ENCODE measurements at regions not wholly inside any gene's neighbourhood (a gene's known extent, or its start where the extent isn't known, plus 50 kb on each side); places are given as distances from the start of the nearest gene placed in this dataset.

GRCh38 chr15:53840681-53841080 is 81.2 kb upstream of the WDR72 start:
- H3K79me2 ChIP-seq (ENCODE audit: control insufficient read depth, insufficient read depth, low read length): no peaks in the 10 kb centered on the region
- no peaks in the 10 kb centered on the region for H3K36me3 ChIP-seq (ENCODE audit: control insufficient read depth in 2 of 2, extremely low read depth in 1 of 2, insufficient read depth in 2 of 2, low read length in 2 of 2)
- H3K27me3 ChIP-seq (ENCODE audit: control insufficient read depth, extremely low read depth, insufficient read depth, low read length): no peaks in the 10 kb centered on the region
- no peaks in the 10 kb centered on the region for H4K20me1 ChIP-seq (ENCODE audit: control insufficient read depth, extremely low read depth, insufficient read depth, low read length)
- H3K4me3 ChIP-seq (ENCODE audit: control insufficient read depth in 2 of 3, extremely low read depth in 1 of 3, insufficient read depth in 2 of 3, low read depth in 1 of 3, low read length in 3 of 3): no peak overlapping the region
- FAIRE-seq: no peak
- no peak for DNase-seq (ENCODE audit: low read depth, low spot score)
- H3K4me2 ChIP-seq (ENCODE audit: control insufficient read depth, extremely low read depth, insufficient read depth, low read depth, low read length): no peak overlapping the region
- no peak overlapping the region for H3K27ac ChIP-seq (ENCODE audit: control insufficient read depth, insufficient read depth, low read length)
- no peaks in the 10 kb centered on the region for H3K4me1 ChIP-seq (ENCODE audit: control insufficient read depth, extremely low read depth, insufficient read depth, low read length)
- no peaks in the 10 kb centered on the region for H3K9me3 ChIP-seq (ENCODE audit: control insufficient read depth, low read depth, low read length)
- H2AFZ ChIP-seq (ENCODE audit: control insufficient read depth, low read length): no peak overlapping the region
- H3K9me1 ChIP-seq (ENCODE audit: control insufficient read depth, extremely low read depth, insufficient read depth, low read length): no peaks in the 10 kb centered on the region
- H3K9ac ChIP-seq (ENCODE audit: control insufficient read depth, extremely low read depth, insufficient read depth, low read length): no peak overlapping the region
- dilution Hi-C loops (cut with MboI; ENCODE audit: extremely low pct_ligation_motif_present, low sequenced_read_pairs): no loop called here
- no peak for TF ChIP-seq CTCF (optimal IDR thresholded peaks at IDR 0.05 in 1 of 3, IDR thresholded peaks at IDR 0.05 in 1 of 3, conservative IDR thresholded peaks at IDR 0.05 in 1 of 3; ENCODE audit: extremely low read depth in 1 of 3, insufficient read depth in 2 of 3, low read length in 3 of 3)
- no peak for TF ChIP-seq EZH2 (IDR thresholded peaks at IDR 0.05; ENCODE audit: low read length)

- Histone ChIP-seq H3K27ac (ENCODE audit: control insufficient read depth, insufficient read depth, low read length) (no peak overlapping the region), H3K79me2 (ENCODE audit: control insufficient read depth, insufficient read depth, low read length) (no peaks in the 10 kb centered on the region), H3K9ac (ENCODE audit: control insufficient read depth, extremely low read depth, insufficient read depth, low read length) (no peak overlapping the region), H3K36me3 (ENCODE audit: control insufficient read depth in 2 of 2, extremely low read depth in 1 of 2, insufficient read depth in 2 of 2, low read length in 2 of 2) (no peaks in the 10 kb centered on the region), H3K9me1 (ENCODE audit: control insufficient read depth, extremely low read depth, insufficient read depth, low read length) (no peaks in the 10 kb centered on the region), H3K4me2 (ENCODE audit: control insufficient read depth, extremely low read depth, insufficient read depth, low read depth, low read length) (no peak overlapping the region), H3K4me3 (ENCODE audit: control insufficient read depth in 2 of 3, extremely low read depth in 1 of 3, insufficient read depth in 2 of 3, low read depth in 1 of 3, low read length in 3 of 3) (no peak overlapping the region), H3K27me3 (ENCODE audit: control insufficient read depth, extremely low read depth, insufficient read depth, low read length) (no peaks in the 10 kb centered on the region), H2AFZ (ENCODE audit: control insufficient read depth, low read length) (no peak overlapping the region), H4K20me1 (ENCODE audit: control insufficient read depth, extremely low read depth, insufficient read depth, low read length) (no peaks in the 10 kb centered on the region), H3K4me1 (ENCODE audit: control insufficient read depth, extremely low read depth, insufficient read depth, low read length) (no peaks in the 10 kb centered on the region), H3K9me3 (ENCODE audit: control insufficient read depth, low read depth, low read length) (no peaks in the 10 kb centered on the region)
- FAIRE-seq: no peak
- dilution Hi-C loops (cut with MboI; ENCODE audit: extremely low pct_ligation_motif_present, low sequenced_read_pairs): no loop called here
- DNase-seq (ENCODE audit: low read depth, low spot score): no peak
- TF ChIP-seq CTCF (optimal IDR thresholded peaks at IDR 0.05 in 1 of 3, IDR thresholded peaks at IDR 0.05 in 1 of 3, conservative IDR thresholded peaks at IDR 0.05 in 1 of 3; ENCODE audit: extremely low read depth in 1 of 3, insufficient read depth in 2 of 3, low read length in 3 of 3) (no peak), EZH2 (IDR thresholded peaks at IDR 0.05; ENCODE audit: low read length) (no peak)
Measured at GRCh38 chr15:53837263-53837662, 77.8 kb upstream of the WDR72 start.
